Progenitor cell of endocrine pancreas (in vitro differentiated cells): ENCODE measurements at regions not wholly inside any gene's neighbourhood (a gene's known extent, or its start where the extent isn't known, plus 50 kb on each side); places are given as distances from the start of the nearest gene placed in this dataset.

Experiments used
- DNase-seq: peaks from one replicate; pipeline ENCODE4 v3.0.0; 2021; ENCODE audit warnings: low spot score; ENCODE audit not compliant: unreplicated experiment
- H3K27ac Mint-ChIP-seq: 2 replicates; pipeline ENCODE4 v1.8.0; 2021; ENCODE audit warnings: mild to moderate bottlenecking, moderate library complexity, mixed read lengths
- H3K27me3 Mint-ChIP-seq: 2 replicates; pipeline ENCODE4 v1.8.0; 2021; ENCODE audit warnings: mixed read lengths
- H3K36me3 Mint-ChIP-seq: 2 replicates; pipeline ENCODE4 v1.8.0; 2022; ENCODE audit warnings: mixed read lengths; ENCODE audit not compliant: insufficient read depth
- H3K4me1 Mint-ChIP-seq: 2 replicates; pipeline ENCODE4 v1.8.0; 2021; ENCODE audit warnings: low read depth, mixed read lengths
- H3K4me3 Mint-ChIP-seq: 2 replicates; pipeline ENCODE4 v1.8.0; 2021; ENCODE audit warnings: low read depth, mild to moderate bottlenecking, moderate library complexity, mixed read lengths
- H3K9me3 Mint-ChIP-seq: 2 replicates; pipeline ENCODE4 v1.8.0; 2021; ENCODE audit warnings: low read depth, mixed read lengths
- TF ChIP-seq, protein P1 (sequence below): fragments of 200-600 bp; sonication (generic); IDR thresholded peaks from one replicate; pipeline ENCODE4 v1.5.0; 2021; ENCODE audit warnings: antibody characterized with exemption, mild to moderate bottlenecking; ENCODE audit not compliant: unreplicated experiment

DNA sequence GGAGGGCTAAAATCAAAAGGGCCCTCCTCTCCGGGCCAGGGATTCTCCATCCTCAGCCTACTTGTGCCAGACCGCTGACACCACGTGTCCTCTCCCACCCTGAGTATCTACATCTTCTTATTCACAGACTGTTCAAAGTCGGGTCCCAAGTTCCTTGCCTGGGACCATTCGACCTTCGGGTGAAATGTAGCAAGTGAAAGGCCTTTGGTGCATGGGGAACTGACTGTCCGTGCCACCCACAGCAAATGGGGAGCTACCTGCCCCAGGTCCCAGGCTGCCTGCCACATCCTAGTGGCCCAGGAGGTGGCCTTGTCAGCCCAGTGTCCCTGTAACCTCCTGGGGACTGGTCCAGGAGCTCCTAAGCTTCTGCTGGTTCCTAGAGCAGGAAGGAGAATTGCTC is 67.3 kb downstream of the RTL6 start:
- Mint-ChIP-seq H3K4me1 (peaks cover 18% of the 10 kb centered on the region), H3K9me3 (no peaks in the 10 kb centered on the region), H3K27ac (no peak overlapping the region), H3K27me3 (peaks cover 7% of the 10 kb centered on the region), H3K36me3 (no peaks in the 10 kb centered on the region), H3K4me3 (no peak overlapping the region)
- no peak for DNase-seq
- TF ChIP-seq, protein P1, sequence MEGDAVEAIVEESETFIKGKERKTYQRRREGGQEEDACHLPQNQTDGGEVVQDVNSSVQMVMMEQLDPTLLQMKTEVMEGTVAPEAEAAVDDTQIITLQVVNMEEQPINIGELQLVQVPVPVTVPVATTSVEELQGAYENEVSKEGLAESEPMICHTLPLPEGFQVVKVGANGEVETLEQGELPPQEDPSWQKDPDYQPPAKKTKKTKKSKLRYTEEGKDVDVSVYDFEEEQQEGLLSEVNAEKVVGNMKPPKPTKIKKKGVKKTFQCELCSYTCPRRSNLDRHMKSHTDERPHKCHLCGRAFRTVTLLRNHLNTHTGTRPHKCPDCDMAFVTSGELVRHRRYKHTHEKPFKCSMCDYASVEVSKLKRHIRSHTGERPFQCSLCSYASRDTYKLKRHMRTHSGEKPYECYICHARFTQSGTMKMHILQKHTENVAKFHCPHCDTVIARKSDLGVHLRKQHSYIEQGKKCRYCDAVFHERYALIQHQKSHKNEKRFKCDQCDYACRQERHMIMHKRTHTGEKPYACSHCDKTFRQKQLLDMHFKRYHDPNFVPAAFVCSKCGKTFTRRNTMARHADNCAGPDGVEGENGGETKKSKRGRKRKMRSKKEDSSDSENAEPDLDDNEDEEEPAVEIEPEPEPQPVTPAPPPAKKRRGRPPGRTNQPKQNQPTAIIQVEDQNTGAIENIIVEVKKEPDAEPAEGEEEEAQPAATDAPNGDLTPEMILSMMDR, result no peak

DNA sequence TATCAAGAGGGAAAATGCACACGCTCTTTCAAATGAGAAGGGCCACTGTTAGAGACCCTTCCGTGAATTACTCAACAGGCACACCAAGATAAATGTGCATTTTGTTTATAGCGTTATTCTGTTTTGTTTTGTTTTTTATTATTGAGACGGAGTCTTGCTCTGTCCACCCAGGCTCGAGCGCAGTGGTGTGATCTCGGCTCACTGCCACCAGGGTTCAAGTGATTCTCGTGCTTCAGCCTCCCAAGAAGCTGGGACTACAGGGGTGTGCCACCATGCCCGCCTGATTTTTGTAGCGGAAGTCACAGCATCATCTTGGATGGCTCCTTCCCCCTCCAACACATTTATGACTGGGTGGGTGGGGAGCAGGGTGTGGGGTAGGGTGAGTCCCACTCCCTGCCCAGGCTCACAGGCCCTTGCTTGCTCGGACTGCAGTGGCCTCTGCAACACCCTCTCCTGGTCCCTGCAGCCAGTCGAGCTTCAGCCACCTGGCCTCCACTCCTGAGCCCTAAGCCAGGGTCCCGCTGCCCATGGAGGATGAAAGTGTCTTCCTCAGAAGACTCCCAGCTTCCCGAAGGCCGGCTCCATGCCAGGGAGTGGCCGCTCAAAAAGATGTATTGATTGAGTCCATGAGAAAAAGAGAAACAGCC is 68.0 kb downstream of the RTL6 start:
- Mint-ChIP-seq H3K36me3 (no peaks in the 10 kb centered on the region), H3K9me3 (no peaks in the 10 kb centered on the region), H3K27me3 (peaks cover 7% of the 10 kb centered on the region), H3K4me1 (peaks cover 18% of the 10 kb centered on the region), H3K27ac (no peak overlapping the region), H3K4me3 (no peak overlapping the region)
- TF ChIP-seq, protein P1, result no peak
- no peak for DNase-seq

DNA sequence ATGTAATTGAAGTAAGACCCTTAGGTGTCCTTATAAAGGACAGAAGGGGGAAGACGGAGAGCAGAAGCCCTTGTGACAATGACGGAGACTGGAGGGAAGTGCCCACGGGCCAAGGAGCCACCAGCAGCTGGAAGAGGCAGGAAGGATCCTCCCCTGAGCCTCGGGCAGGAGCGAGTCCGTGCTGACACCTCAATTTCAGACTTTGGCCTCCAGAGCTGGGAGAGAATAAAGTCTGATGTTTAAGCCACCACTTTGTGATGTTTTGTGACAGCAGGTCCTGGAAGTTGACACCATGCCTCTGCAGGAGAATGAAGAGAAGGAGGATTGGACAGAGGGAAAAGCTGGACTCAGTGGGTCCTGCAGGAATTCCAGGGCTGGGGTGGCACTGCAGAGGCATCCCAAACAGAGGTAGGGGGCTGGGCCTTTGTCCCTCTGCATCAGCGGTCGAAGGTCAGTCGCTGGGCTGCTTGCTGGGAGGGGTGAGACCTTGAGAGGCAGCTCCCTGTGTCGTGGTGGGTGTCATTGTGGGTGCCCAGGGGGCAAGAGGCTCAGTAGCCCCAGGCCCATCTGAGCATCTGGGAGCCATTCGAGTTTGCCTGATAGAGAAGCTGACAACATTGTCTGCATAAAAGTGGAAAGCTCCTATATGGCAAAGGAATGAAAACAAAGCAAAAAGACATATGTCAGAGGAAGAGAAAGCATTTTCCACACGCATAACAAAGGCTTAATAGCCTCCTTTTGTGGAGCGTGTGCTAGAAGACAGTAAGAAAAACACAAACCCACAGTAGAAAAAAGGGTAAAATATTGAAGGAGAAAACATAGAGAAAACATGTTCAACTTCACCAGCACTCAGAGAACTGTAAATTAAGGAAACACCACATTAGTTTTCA is 68.8 kb downstream of the RTL6 start:
- Mint-ChIP-seq H3K36me3 (no peaks in the 10 kb centered on the region), H3K4me3 (no peak overlapping the region), H3K9me3 (no peaks in the 10 kb centered on the region), H3K27ac (no peak overlapping the region), H3K4me1 (peaks cover 18% of the 10 kb centered on the region), H3K27me3 (peaks cover 7% of the 10 kb centered on the region)
- TF ChIP-seq, protein P1, result no peak
- no peak for DNase-seq

DNA sequence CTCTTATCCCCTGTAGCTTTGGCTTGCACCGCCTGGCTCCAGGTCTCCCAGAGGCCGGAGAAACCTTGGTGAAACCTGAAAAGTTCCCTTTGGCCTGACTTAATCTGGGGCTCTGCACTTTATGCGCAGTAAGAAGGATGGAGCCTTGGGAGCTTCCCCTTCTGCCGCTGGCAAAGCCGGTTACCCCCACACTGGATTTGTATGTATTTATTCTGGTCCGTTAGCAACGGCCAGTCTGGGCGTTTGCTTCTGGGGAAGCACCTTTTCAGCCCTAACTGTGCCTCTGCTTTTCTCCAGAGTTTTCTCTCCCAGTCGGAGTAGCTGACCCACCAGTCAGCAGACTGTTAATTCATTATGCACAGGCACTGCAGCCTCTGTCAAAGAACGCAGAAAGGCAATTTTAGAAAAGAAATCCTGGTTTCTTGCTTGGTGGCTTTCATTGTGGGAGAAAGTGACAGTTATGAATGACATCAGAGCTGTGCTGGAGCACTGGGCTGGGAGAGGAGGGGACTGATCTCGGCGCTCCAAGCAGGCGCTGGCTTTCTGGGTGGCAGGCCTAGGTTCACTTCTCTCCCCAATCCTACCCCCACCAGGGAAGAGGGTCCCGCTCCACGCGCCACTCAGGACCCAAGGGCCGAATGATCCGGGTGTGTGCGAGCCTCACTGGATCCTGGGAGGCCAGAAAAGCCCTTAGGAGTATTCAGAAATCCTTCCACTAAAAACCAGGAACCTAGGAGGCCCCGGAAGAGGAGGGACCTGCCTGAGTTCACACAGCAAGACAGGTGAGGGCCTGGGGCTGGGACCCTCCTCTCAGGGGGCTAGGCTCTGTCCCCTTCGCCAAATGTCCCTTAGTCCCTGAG is 70.2 kb downstream of the RTL6 start:
- H3K9me3 Mint-ChIP-seq, result no peaks in the 10 kb centered on the region
- H3K27me3 Mint-ChIP-seq, result peaks cover 7% of the 10 kb centered on the region
- H3K36me3 Mint-ChIP-seq, result peaks cover under 1% of the 10 kb centered on the region
- TF ChIP-seq, protein P1, result no peak
- H3K27ac Mint-ChIP-seq, result peak overlapping the region; percentile 64
- peaks cover 20% of the 10 kb centered on the region for H3K4me1 Mint-ChIP-seq
- H3K4me3 Mint-ChIP-seq, result no peak overlapping the region
- DNase-seq, result no peak

DNA sequence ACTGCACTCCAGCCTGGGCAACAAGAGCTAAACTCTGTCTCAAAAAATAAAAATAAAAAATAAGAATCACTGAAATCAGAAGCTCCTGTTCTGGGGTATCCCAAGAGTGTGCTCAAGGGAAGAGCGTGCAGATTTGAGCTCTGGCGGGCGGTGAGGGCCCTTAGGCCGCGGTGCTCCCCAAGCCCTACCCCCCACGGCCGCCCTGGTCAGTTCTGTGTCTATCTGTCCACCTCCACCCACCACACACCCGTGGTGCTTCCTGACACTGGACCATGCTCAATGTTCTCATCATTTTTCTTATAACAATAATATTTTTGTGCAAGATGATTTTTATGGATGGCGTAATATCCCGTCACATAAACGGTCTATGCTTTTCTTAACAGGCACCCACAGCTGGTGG is 71.1 kb downstream of the RTL6 start:
- Mint-ChIP-seq H3K36me3 (peaks cover 2% of the 10 kb centered on the region), H3K27me3 (peaks cover 7% of the 10 kb centered on the region), H3K4me1 (peaks cover 19% of the 10 kb centered on the region), H3K9me3 (no peaks in the 10 kb centered on the region), H3K27ac (no peak overlapping the region), H3K4me3 (no peak overlapping the region)
- TF ChIP-seq, protein P1, result no peak
- no peak for DNase-seq
